H1 (cell line): ENCODE measurements at regions not wholly inside any gene's neighbourhood (a gene's known extent, or its start where the extent isn't known, plus 50 kb on each side); places are given as distances from the start of the nearest gene placed in this dataset.
"Not testable (repeated sequence)": the region's sequence is repeated elsewhere in the genome, so short reads cannot be mapped to it uniquely, and the experiment has no call there.

Experiments used
- CTCF ChIA-PET: fragments of 300-600 bp; sonication (Branson Sonifier 250); formaldehyde crosslinking; loops from one replicate; lab custom pipeline; 2021; ENCODE audit not compliant: partially characterized antibody; lab: Charles Lee
- POLR2A ChIA-PET: fragments of 300-600 bp; sonication (Branson Sonifier 250); formaldehyde crosslinking; loops from one replicate; lab custom pipeline; 2021; ENCODE audit warnings: inconsistent platforms; ENCODE audit not compliant: partially characterized antibody; lab: Charles Lee
- DNase-seq, 2 experiments: peaks; one replicate each; pipeline versions ENCODE4 v3.0.0 to v3.0.0-alpha.2; 2010 to 2022; ENCODE audit warnings: low spot score in 2 of 2, low read depth in 1 of 2, mixed read lengths in 1 of 2
- FAIRE-seq: peaks from 2 replicates; lab custom pipeline; 2011; peaks lifted over from hg19 to GRCh38; lab: Jason Lieb, UNC
- H2AFZ ChIP-seq: 2 replicates; pipeline ENCODE4 v1.8.1; 2012; ENCODE audit warnings: low read length, inconsistent platforms
- H2AK5ac ChIP-seq: 2 replicates; pipeline ENCODE4 v1.6.1; 2013; ENCODE audit warnings: low read depth, low read length
- H2BK120ac ChIP-seq: replicated peaks from 2 replicates; pipeline ENCODE3; 2013; ENCODE audit warnings: low read depth, low read length, inconsistent platforms
- H2BK12ac ChIP-seq: 2 replicates; pipeline ENCODE4 v1.6.1; 2013; ENCODE audit warnings: low read depth, low read length
- H2BK15ac ChIP-seq: 2 replicates; pipeline ENCODE4 v1.6.1; 2013; ENCODE audit warnings: low read length
- H2BK20ac ChIP-seq: 2 replicates; pipeline ENCODE4 v1.6.1; 2013; ENCODE audit warnings: low read length
- H2BK5ac ChIP-seq: 2 replicates; pipeline ENCODE4 v1.6.1; 2013; ENCODE audit warnings: low read depth, low read length
- H3K14ac ChIP-seq: 2 replicates; pipeline ENCODE4 v1.6.1; 2013; ENCODE audit warnings: inconsistent platforms; ENCODE audit not compliant: insufficient read length
- H3K18ac ChIP-seq: 2 replicates; pipeline ENCODE4 v1.6.1; 2013; ENCODE audit warnings: low read length; ENCODE audit errors: extremely low read depth
- H3K23ac ChIP-seq: 2 replicates; pipeline ENCODE4 v1.6.1; 2013; ENCODE audit warnings: inconsistent platforms; ENCODE audit not compliant: insufficient read length
- H3K23me2 ChIP-seq: 2 replicates; pipeline ENCODE4 v1.6.1; 2013; ENCODE audit warnings: low read depth, low read length
- H3K27ac ChIP-seq: 2 replicates; pipeline ENCODE4 v1.6.1; 2011; ENCODE audit warnings: low read depth, low read length, inconsistent platforms
- H3K27me3 ChIP-seq, 4 experiments: replicated peaks in 1 of 4; 1 replicate in 1 of 4; 2 replicates in 3 of 4; pipeline versions ENCODE4 v1.6.1 to v1.8.1; 2011 to 2013; ENCODE audit warnings: low read length in 3 of 4, mild to moderate bottlenecking in 3 of 4, inconsistent platforms in 2 of 4, mixed read lengths in 2 of 4, moderate library complexity in 1 of 4; ENCODE audit not compliant: control insufficient read depth in 3 of 4, insufficient read depth in 3 of 4; ENCODE audit errors: extremely low read depth in 1 of 4
- H3K36me3 ChIP-seq, 4 experiments: 2 replicates each; pipeline versions ENCODE4 v1.6.1 to v1.8.1; 2011 to 2013; ENCODE audit warnings: mild to moderate bottlenecking in 4 of 4, low read length in 3 of 4, moderate library complexity in 2 of 4, control low read depth in 1 of 4, inconsistent platforms in 1 of 4; ENCODE audit not compliant: insufficient read depth in 4 of 4, control insufficient read depth in 2 of 4
- H3K4ac ChIP-seq: replicated peaks from 2 replicates; pipeline ENCODE3; 2013; ENCODE audit warnings: low read length, low read depth, mixed read lengths, inconsistent platforms; ENCODE audit not compliant: insufficient read length
- H3K4me1 ChIP-seq, 4 experiments: replicated peaks in 1 of 4; 1 replicate in 1 of 4; 2 replicates in 3 of 4; pipeline versions ENCODE4 v1.6.1 to v1.8.1; 2011 to 2013; ENCODE audit warnings: low read length in 3 of 4, inconsistent platforms in 2 of 4, mixed read lengths in 1 of 4; ENCODE audit not compliant: insufficient read depth in 4 of 4, control insufficient read depth in 3 of 4
- H3K4me2 ChIP-seq, 2 experiments: 2 replicates each; pipeline versions ENCODE4 v1.6.1 to v1.8.1; 2011 to 2013; ENCODE audit warnings: low read depth in 2 of 2, low read length in 2 of 2, control low read depth in 1 of 2, inconsistent platforms in 1 of 2, mild to moderate bottlenecking in 1 of 2; ENCODE audit not compliant: insufficient read depth in 1 of 2
- H3K4me3 ChIP-seq, 4 experiments: fragments of 200-600, 300-600 bp in 1 of 4; sonication (generic), shearing (Covaris generic), sonication (Bioruptor Twin) in 1 of 4; 2 replicates each; pipeline versions ENCODE4 v1.5.1 to v1.8.1; 2011 to 2016; ENCODE audit warnings: low read length in 4 of 4, low read depth in 3 of 4, control low read depth in 2 of 4, inconsistent platforms in 2 of 4, mild to moderate bottlenecking in 2 of 4, mixed read lengths in 1 of 4, moderate library complexity in 1 of 4; ENCODE audit not compliant: insufficient read depth in 2 of 4; ENCODE audit errors: extremely low read depth in 1 of 4
- H3K56ac ChIP-seq: replicated peaks from 2 replicates; pipeline ENCODE3; 2013; ENCODE audit warnings: low read depth, mild to moderate bottlenecking, mixed read lengths, low read length, inconsistent platforms; ENCODE audit not compliant: insufficient read length
- H3K79me1 ChIP-seq: 2 replicates; pipeline ENCODE4 v1.6.1; 2013; ENCODE audit warnings: low read depth, low read length, control low read depth
- H3K79me2 ChIP-seq, 2 experiments: 2 replicates each; pipeline versions ENCODE4 v1.6.1 to v1.8.1; 2012 to 2013; ENCODE audit warnings: low read length in 2 of 2, mild to moderate bottlenecking in 2 of 2, inconsistent platforms in 1 of 2; ENCODE audit not compliant: insufficient read depth in 2 of 2, control insufficient read depth in 1 of 2
- H3K9ac ChIP-seq, 4 experiments: replicated peaks in 1 of 4; 1 replicate in 1 of 4; 2 replicates in 3 of 4; pipeline versions ENCODE4 v1.6.1 to v1.8.1; 2011 to 2013; ENCODE audit warnings: low read depth in 3 of 4, low read length in 3 of 4, control low read depth in 2 of 4, mild to moderate bottlenecking in 2 of 4, moderate library complexity in 2 of 4, inconsistent platforms in 1 of 4; ENCODE audit errors: extremely low read depth in 1 of 4
- H3K9me3 ChIP-seq, 2 experiments: 2 replicates each; pipeline versions ENCODE4 v1.6.1 to v1.8.1; 2012 to 2013; ENCODE audit warnings: mild to moderate bottlenecking in 2 of 2, moderate library complexity in 2 of 2, control low read depth in 1 of 2, inconsistent platforms in 1 of 2, low read depth in 1 of 2, low read length in 1 of 2, mixed read lengths in 1 of 2; ENCODE audit not compliant: insufficient read depth in 2 of 2
- H4K20me1 ChIP-seq, 2 experiments: replicated peaks in 1 of 2; 2 replicates each; pipeline versions ENCODE3 to v1.8.1; 2011 to 2013; ENCODE audit warnings: inconsistent platforms in 2 of 2, low read length in 2 of 2, mild to moderate bottlenecking in 1 of 2; ENCODE audit not compliant: insufficient read depth in 2 of 2, control insufficient read depth in 1 of 2
- H4K5ac ChIP-seq: 2 replicates; pipeline ENCODE4 v1.6.1; 2013; ENCODE audit warnings: low read length, low read depth, mixed read lengths, inconsistent platforms; ENCODE audit not compliant: insufficient read length
- H4K8ac ChIP-seq: 2 replicates; pipeline ENCODE4 v1.8.0; 2013; ENCODE audit warnings: mild to moderate bottlenecking, moderate library complexity, low read length, inconsistent platforms; ENCODE audit not compliant: insufficient read depth; ENCODE audit errors: extremely low read depth
- H4K91ac ChIP-seq: replicated peaks from 2 replicates; pipeline ENCODE3; 2013; ENCODE audit warnings: low read length, mixed read lengths, inconsistent platforms; ENCODE audit not compliant: insufficient read length
- WGBS, 2 experiments: shearing (Covaris generic) in 1 of 2; methylation state at CpG; one replicate each; pipeline versions ENCODE4 v1.1.6 to v1.1.7; 2013 to 2015; ENCODE audit warnings: low lambda C conversion rate in 2 of 2, mixed read lengths in 2 of 2, inconsistent platforms in 1 of 2, low coverage in 1 of 2, missing lambda C conversion rate in 1 of 2; ENCODE audit not compliant: insufficient replicate concordance in 2 of 2, insufficient coverage in 1 of 2, insufficient read length in 1 of 2; ENCODE audit errors: extremely low coverage in 1 of 2, missing lambda C conversion rate in 1 of 2; 5-methylcytosine and 5-hydroxymethylcytosine counted together

DNA sequence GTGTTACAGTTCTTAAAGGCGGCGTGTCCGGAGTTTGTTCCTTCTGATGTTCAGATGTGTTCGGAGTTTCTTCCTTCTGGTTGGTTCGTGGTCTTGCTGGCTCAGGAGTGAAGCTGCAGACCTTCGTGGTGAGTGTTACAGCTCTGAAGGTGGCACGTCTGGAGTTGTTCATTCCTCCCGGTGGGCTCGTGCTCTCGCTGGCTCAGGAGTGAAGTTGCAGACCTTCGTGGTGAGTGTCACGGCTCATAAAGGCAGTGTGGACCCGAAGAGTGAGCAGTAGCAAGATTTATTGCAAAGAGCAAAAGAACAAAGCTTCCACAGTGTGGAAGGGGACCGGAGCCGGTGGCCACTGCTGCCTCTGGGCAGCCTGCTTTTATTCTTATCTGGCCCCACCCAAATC lies 65.3 kb upstream of the NDST4 start:
- H4K8ac ChIP-seq, H3K36me3 ChIP-seq, H3K9ac ChIP-seq, H3K56ac ChIP-seq, H3K4ac ChIP-seq, H2BK20ac ChIP-seq, H4K5ac ChIP-seq, H3K27ac ChIP-seq, H2BK15ac ChIP-seq, H3K79me2 ChIP-seq, H3K9me3 ChIP-seq, H3K14ac ChIP-seq, H4K91ac ChIP-seq, FAIRE-seq, CTCF ChIA-PET, H3K23ac ChIP-seq, H2BK5ac ChIP-seq, H3K4me1 ChIP-seq, H3K4me3 ChIP-seq, H3K23me2 ChIP-seq, H3K4me2 ChIP-seq, H2BK120ac ChIP-seq, H4K20me1 ChIP-seq, H3K18ac ChIP-seq, H2BK12ac ChIP-seq, DNase-seq, H2AK5ac ChIP-seq, H3K27me3 ChIP-seq, H3K79me1 ChIP-seq, POLR2A ChIA-PET, H2AFZ ChIP-seq: not testable (repeated sequence)
- 97% methylated on average over 14 of the region's 15 CpGs; no CpG with 5 or more reads in 1 of the 2 experiments for WGBS, 2 experiments
